Uterus (tissue), 2 donors: ENCODE measurements at regions not wholly inside any gene's neighbourhood (a gene's known extent, or its start where the extent isn't known, plus 50 kb on each side); places are given as distances from the start of the nearest gene placed in this dataset.

ENCODE experiments used
- CTCF ChIP-seq, 4 experiments: fragments of 200-600 bp in 2 of 4; fragments of 450-650 bp in 2 of 4; sonication (generic) in 2 of 4; IDR thresholded peaks; one replicate each; pipeline ENCODE4 v1.5.1; 2016 to 2019; ENCODE audit warnings: antibody characterized with exemption in 4 of 4, mild to moderate bottlenecking in 2 of 4, moderate library complexity in 1 of 4
- POLR2A ChIP-seq, 2 donors: fragments of 450-650 bp; IDR thresholded peaks; one replicate each; pipeline ENCODE4 v1.6.1; 2016; ENCODE audit warnings: antibody characterized with exemption in 2 of 2, mild to moderate bottlenecking in 1 of 2, moderate library complexity in 1 of 2

- TF ChIP-seq CTCF (IDR thresholded peaks at IDR 0.05) = no peak
- TF ChIP-seq POLR2A (IDR thresholded peaks at IDR 0.05) = no peak
Observed at GRCh38 chr5:116998024-116998423, 423.4 kb upstream of the SEMA6A start.
